B cell (primary cell): ENCODE measurements at regions not wholly inside any gene's neighbourhood (a gene's known extent, or its start where the extent isn't known, plus 50 kb on each side); places are given as distances from the start of the nearest gene placed in this dataset.
"Not testable (repeated sequence)": the region's sequence is repeated elsewhere in the genome, so short reads cannot be mapped to it uniquely, and the experiment has no call there.

Source experiments
- ATAC-seq: fragments of 200-7000 bp; cut with Tn5 transposase; one replicate; pipeline ENCODE4 v1.10.0; 2021; ENCODE audit warnings: low read depth, mild to moderate bottlenecking, moderate number of reproducible peaks, moderate library complexity
- CTCF ChIA-PET: fragments of 350-600 bp; sonication (Branson Sonifier 250); formaldehyde crosslinking; loops from one replicate; lab custom pipeline; 2021; ENCODE audit warnings: antibody characterized with exemption, inconsistent platforms; lab: Charles Lee
- POLR2A ChIA-PET: fragments of 350-600 bp; sonication (Branson Sonifier 250); formaldehyde crosslinking; loops from one replicate; lab custom pipeline; 2021; ENCODE audit warnings: antibody characterized with exemption; lab: Charles Lee
- DNase-seq: peaks from one replicate; pipeline ENCODE4 v3.0.0; 2013
- H2AFZ ChIP-seq: 2 replicates; pipeline ENCODE4 v1.6.1; 2012; ENCODE audit warnings: mild to moderate bottlenecking, low read depth, low read length; ENCODE audit not compliant: insufficient read depth, poor library complexity, severe bottlenecking
- H3K27ac ChIP-seq, 2 donors: 1 replicate in 1 of 2; 2 replicates in 1 of 2; pipeline ENCODE4 v1.5.1; 2012 to 2013; ENCODE audit warnings: low read length in 2 of 2, mild to moderate bottlenecking in 2 of 2, moderate library complexity in 1 of 2
- H3K27me3 ChIP-seq, 4 experiments: fragments of 200-600 bp in 1 of 4; sonication (generic) in 1 of 4; replicated peaks in 1 of 4; 1 replicate in 2 of 4; 2 replicates in 2 of 4; pipeline versions ENCODE4 v1.6.1 to v1.7.0; 2013 to 2016; ENCODE audit warnings: low read length in 3 of 4, mild to moderate bottlenecking in 2 of 4, mixed read lengths in 1 of 4, moderate library complexity in 1 of 4; ENCODE audit not compliant: insufficient read depth in 4 of 4, control insufficient read depth in 3 of 4; ENCODE audit errors: control extremely low read depth in 1 of 4
- H3K36me3 ChIP-seq, 2 experiments: replicated peaks in 1 of 2; 1 replicate in 1 of 2; 2 replicates in 1 of 2; pipeline versions ENCODE4 v1.6.1 to v1.7.1; 2013; ENCODE audit warnings: low read length in 1 of 2; ENCODE audit not compliant: insufficient read depth in 2 of 2, control insufficient read depth in 1 of 2; ENCODE audit errors: control extremely low read depth in 1 of 2, extremely low read depth in 1 of 2
- H3K4me1 ChIP-seq, 2 donors: fragments of 200-600 bp in 1 of 2; sonication (generic) in 1 of 2; 1 replicate in 1 of 2; 2 replicates in 1 of 2; pipeline versions ENCODE4 v1.5.1 to v1.6.1; 2013 to 2017; ENCODE audit warnings: low read length in 2 of 2; ENCODE audit not compliant: control insufficient read depth in 2 of 2, insufficient read depth in 2 of 2
- H3K4me2 ChIP-seq: replicated peaks from 2 replicates; pipeline ENCODE3; 2012; ENCODE audit warnings: mild to moderate bottlenecking, low read depth, low read length; ENCODE audit not compliant: poor library complexity, severe bottlenecking
- H3K4me3 ChIP-seq, 5 experiments: fragments of 200-600 bp in 1 of 5; sonication (generic) in 1 of 5; 1 replicate in 3 of 5; 2 replicates in 2 of 5; pipeline versions ENCODE4 v1.5.1 to v1.7.0; 2011 to 2016; ENCODE audit warnings: low read length in 4 of 5, mild to moderate bottlenecking in 4 of 5, low read depth in 2 of 5, control low read depth in 1 of 5, moderate library complexity in 1 of 5; ENCODE audit not compliant: insufficient read depth in 1 of 5; ENCODE audit errors: control extremely low read depth in 1 of 5, extremely low read depth in 1 of 5
- H3K79me2 ChIP-seq: fragments of 200-600 bp; sonication (generic); one replicate; pipeline ENCODE4 v1.6.0; 2016; ENCODE audit warnings: low read length; ENCODE audit not compliant: control insufficient read depth, insufficient read depth
- H3K9ac ChIP-seq: fragments of 200-600 bp; sonication (generic); 2 replicates; pipeline ENCODE4 v1.6.1; 2017; ENCODE audit warnings: mild to moderate bottlenecking, low read length, moderate library complexity
- H3K9me3 ChIP-seq, 3 donors: one replicate each; pipeline versions ENCODE4 v1.6.1 to v1.7.1; 2013; ENCODE audit warnings: low read length in 2 of 3; ENCODE audit not compliant: control insufficient read depth in 2 of 3, insufficient read depth in 1 of 3; ENCODE audit errors: control extremely low read depth in 1 of 3
- H4K20me1 ChIP-seq: 2 replicates; pipeline ENCODE4 v1.6.0; 2012; ENCODE audit warnings: mild to moderate bottlenecking, low read length; ENCODE audit not compliant: insufficient read depth, control insufficient read depth, poor library complexity, severe bottlenecking
- H3K27ac Mint-ChIP-seq: one replicate; pipeline ENCODE4 v1.8.0; 2021; ENCODE audit warnings: mixed read lengths
- H3K27me3 Mint-ChIP-seq: one replicate; pipeline ENCODE4 v1.8.0; 2021; ENCODE audit warnings: mixed read lengths
- H3K4me1 Mint-ChIP-seq: one replicate; pipeline ENCODE4 v1.8.0; 2021; ENCODE audit warnings: mixed read lengths
- H3K4me3 Mint-ChIP-seq: one replicate; pipeline ENCODE4 v1.8.0; 2021; ENCODE audit warnings: mixed read lengths
- H3K9me3 Mint-ChIP-seq: one replicate; pipeline ENCODE4 v1.8.0; 2022; ENCODE audit warnings: mixed read lengths; ENCODE audit not compliant: insufficient read depth
- WGBS: methylation state at CpG from one replicate; pipeline ENCODE4 v1.1.5; 2013; ENCODE audit warnings: missing lambda C conversion rate; ENCODE audit not compliant: insufficient coverage; 5-methylcytosine and 5-hydroxymethylcytosine counted together
- intact Hi-C: fragments of 100-400 bp; cut with micrococcal nuclease; formaldehyde crosslinking; loops from one replicate; pipeline ENCODE4 v1.10.0; 2022

DNA sequence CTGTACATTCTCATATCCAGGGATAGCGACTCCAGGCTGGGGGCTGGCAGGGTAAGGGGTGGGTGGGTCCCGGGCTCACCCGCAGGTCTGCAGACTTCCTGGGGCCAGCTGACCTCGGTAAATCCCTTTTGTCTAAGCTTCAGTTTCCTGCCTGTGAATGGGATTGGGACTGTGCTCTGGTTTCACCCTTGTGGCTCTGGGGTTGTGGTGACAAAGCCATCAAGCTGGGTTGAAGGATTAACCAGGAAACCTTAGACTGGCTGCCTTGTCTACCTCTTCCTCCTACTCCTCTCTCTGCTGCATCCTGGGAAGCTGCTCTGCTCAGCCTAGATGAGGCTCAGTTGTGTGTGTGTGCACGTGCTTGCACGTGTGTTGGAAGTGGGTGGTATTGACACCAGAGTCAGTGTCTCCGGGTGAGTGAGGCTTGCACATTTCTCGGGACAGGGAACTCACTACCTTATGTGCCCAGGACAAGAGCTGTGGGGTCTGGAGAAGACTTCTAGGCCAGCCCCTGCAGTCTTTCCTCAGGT, 3078.6 kb downstream of the RPIA start:
- H3K4me1 Mint-ChIP-seq, H3K79me2 ChIP-seq, H3K9me3 Mint-ChIP-seq, H2AFZ ChIP-seq, H3K36me3 ChIP-seq, H3K4me2 ChIP-seq, H3K4me1 ChIP-seq, H3K27me3 Mint-ChIP-seq, POLR2A ChIA-PET, H3K27me3 ChIP-seq, H3K27ac ChIP-seq, H3K9me3 ChIP-seq, H3K27ac Mint-ChIP-seq, ATAC-seq, H3K4me3 ChIP-seq, intact Hi-C loops, DNase-seq, CTCF ChIA-PET, H4K20me1 ChIP-seq, H3K4me3 Mint-ChIP-seq, H3K9ac ChIP-seq: not testable (repeated sequence)
- 22% methylated on average over 3 of the region's 8 CpGs for WGBS

DNA sequence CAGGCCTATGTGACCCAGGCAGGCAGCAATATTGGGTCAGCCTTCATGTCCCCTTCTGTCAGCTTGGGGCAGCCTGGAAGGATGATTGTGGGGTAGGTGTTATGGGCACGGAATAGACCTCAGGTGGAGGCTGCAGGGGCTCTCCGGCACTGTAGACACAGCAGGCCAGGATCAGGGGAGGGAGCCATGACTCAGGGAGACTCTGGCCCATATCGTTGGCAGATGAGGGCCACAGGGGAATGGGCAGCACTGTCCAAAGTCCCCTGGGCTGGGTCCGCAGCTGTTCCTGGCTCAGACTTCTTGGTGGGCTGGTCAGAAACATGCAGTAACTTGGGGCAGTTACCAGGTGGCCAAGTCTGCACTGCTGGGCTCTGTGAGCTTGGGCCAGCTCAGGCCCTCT, 3080.1 kb downstream of the RPIA start:
- H3K4me1 Mint-ChIP-seq, H3K9me3 ChIP-seq, H3K79me2 ChIP-seq, H3K36me3 ChIP-seq, CTCF ChIA-PET, POLR2A ChIA-PET, H3K9me3 Mint-ChIP-seq, H3K27ac Mint-ChIP-seq, H3K27me3 Mint-ChIP-seq, intact Hi-C loops, H3K27ac ChIP-seq, ATAC-seq, H3K4me2 ChIP-seq, H3K27me3 ChIP-seq, H2AFZ ChIP-seq, H3K4me1 ChIP-seq, H3K4me3 Mint-ChIP-seq, H4K20me1 ChIP-seq, H3K4me3 ChIP-seq, DNase-seq, H3K9ac ChIP-seq: not testable (repeated sequence)
- WGBS = 100% methylated on average over 2 of the region's 4 CpGs

DNA sequence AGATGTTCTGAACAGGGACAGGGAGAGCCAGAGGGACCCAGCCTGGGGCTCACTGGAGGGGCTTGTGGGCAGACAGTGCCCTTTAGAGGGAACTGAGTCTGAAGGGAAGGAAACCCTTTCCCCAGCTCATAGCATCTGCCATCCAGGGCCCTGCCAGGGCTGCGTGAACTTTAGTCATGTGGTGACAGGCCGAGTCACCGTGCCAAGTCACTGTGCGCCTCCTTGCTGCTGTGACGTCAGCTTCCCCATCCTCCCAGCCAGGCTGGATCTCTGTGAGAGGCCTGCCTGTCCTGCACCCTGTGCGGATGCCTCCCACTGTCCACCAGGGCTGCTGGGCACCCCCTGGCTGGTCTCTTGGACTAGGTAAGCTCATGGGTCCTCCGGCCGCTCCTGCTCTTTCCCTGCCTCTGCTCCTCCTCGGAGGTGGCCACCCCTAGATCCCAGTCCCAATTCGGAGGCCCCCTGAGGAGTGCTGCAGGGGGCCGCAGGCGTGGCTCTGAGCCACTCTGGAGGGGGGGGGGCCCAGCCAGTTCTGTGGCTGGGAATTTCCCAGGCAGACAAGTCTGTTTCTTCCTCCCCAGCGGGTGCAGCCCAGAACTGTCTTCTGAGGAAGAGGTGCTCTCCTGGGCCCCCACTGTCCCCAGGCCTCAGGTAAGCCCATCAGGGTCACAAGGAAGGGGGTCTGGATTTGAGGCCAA, 3080.9 kb downstream of the RPIA start:
- H3K27ac ChIP-seq, POLR2A ChIA-PET, H3K4me3 Mint-ChIP-seq, H3K9ac ChIP-seq, H3K79me2 ChIP-seq, ATAC-seq, H3K9me3 Mint-ChIP-seq, intact Hi-C loops, H3K9me3 ChIP-seq, H3K27me3 Mint-ChIP-seq, H3K36me3 ChIP-seq, H4K20me1 ChIP-seq, H3K4me1 Mint-ChIP-seq, H3K4me3 ChIP-seq, H3K27ac Mint-ChIP-seq, DNase-seq, H2AFZ ChIP-seq, H3K4me2 ChIP-seq, H3K27me3 ChIP-seq, CTCF ChIA-PET, H3K4me1 ChIP-seq: not testable (repeated sequence)
- WGBS = 62% methylated on average over 3 of the region's 13 CpGs

DNA sequence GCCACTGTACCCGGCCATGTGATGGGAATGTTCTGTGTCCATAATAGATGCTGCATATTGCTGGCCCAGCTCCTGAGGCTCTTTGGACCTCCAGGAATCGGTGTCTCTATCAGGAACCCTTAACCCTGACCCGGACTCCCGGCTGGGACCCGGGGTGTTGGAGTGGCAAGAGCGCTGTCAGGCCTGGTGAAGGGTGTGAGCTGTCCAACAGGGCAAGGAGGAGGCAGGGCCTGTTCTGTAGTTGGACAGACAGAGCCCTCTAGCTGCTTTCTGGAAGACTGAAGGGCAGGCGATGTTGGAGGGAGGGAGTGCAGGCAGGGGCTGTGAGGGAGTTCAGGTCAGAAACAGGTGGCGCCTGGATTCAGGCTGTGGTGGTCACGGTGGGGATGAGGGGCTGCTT, 3082.3 kb downstream of the RPIA start:
- H3K4me1 Mint-ChIP-seq, CTCF ChIA-PET: not testable (repeated sequence)

More for the DNA sequence above, 3082.3 kb downstream of the RPIA start:
- H3K4me3 ChIP-seq, H3K36me3 ChIP-seq, H3K27ac Mint-ChIP-seq, H3K27me3 Mint-ChIP-seq, ATAC-seq, POLR2A ChIA-PET, H3K9me3 ChIP-seq, H3K9me3 Mint-ChIP-seq, intact Hi-C loops, H3K4me1 ChIP-seq, H3K79me2 ChIP-seq, H3K27me3 ChIP-seq, H3K27ac ChIP-seq, H3K4me3 Mint-ChIP-seq, H2AFZ ChIP-seq, H3K4me2 ChIP-seq, DNase-seq, H4K20me1 ChIP-seq, H3K9ac ChIP-seq: not testable (repeated sequence)
- WGBS = no CpG with 5 or more reads among the region's 9 CpGs
